Stimulated activated CD4-positive, alpha-beta T cell treated with anti-CD3 and anti-CD28 coated beads, Interleukin-4, amount 100 ng/mL, for 24 hours (primary cell): ENCODE measurements at regions not wholly inside any gene's neighbourhood (a gene's known extent, or its start where the extent isn't known, plus 50 kb on each side); places are given as distances from the start of the nearest gene placed in this dataset.

Source experiments
- DNase-seq: peaks from one replicate; pipeline ENCODE4 v3.0.0-alpha.2; 2020

DNA sequence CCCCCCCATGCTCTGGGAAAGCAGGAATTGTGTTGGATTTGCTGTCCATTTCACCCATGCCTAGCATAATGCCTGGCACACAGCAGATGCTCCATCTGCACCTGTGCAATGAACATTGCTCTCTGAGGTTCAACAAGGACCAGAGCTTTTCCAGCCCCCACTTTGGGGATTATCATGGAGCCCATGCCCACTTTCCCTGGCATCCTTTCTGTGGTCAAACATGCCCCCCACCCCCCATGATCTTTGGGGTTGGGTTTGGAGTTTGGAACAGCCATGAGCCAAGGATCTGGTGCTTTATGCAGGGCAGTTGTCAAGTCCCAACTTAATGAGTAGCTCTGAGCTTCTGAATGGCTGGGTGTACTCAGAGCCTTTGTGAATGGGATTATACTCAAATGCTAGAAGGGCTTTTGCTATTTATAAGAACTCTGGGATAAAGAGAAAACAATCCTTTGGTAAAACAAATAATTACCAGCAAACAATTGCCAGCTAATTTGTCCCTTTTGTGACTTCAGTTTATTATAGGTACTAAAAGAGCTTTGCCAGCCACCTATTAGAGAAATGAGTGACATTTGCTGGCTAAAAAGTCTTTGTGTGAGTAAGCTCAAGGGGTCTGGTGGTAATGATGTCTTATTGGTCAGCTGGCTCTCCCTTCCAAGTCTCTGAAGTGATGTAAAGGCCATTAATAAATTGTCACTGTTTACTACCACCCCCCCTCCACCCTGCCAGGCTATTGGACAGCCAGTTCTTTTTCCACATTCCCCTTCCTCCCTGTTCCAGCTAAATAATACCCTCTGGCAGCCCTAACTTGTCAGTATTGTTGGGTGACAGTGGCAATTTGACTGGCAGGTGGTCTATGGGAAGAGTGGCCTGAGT is 182.3 kb downstream of the MACROH2A1 start:
- no peak for DNase-seq

GRCh38 chr5:135215617-135216470 is 181.8 kb upstream of the PITX1 start:
- DNase-seq = no peak

- DNase-seq = no peak
Observed at GRCh38 chr5:135214897-135215616, 181.0 kb upstream of the PITX1 start.

DNA sequence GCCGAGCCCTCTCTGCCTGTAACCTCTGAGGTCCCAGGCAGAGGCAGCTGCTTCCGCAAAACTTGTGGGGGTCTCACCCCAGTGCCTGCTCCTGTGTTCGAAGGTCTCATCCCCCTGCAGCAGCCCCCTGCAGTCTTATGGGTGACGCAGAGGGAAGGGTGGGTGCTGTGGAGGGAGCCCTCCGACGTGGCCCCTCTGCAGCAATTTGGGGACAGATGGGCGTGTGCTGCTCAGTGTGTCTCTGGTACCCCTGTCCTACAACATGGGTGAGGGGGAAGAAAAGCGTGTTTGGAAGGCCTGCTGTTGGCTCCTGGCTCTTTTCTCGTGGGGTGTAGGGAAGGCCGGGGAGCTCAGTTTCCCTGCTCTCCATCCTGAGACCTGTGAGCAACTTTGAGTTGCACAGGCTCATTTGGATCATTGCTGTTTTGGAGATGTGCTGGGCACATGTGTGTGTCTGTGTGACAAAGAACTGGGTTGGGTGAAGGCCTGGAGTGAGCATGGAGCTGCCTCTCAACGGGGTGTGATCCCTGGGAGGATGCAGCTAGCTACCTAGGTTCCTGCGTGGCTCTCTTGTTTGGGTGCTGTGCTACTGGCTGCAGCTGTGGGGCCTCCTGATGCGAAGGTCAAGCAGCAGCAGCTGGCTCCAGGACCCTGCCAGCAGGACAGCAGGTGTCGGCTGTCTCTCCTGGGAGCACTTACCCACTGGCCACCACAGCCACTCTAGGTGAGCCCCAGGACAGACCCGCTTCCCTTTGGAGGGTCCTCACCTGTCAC is 179.6 kb upstream of the PITX1 start:
- DNase-seq = no peak

GRCh38 chr5:135213027-135213386 is 179.0 kb upstream of the PITX1 start:
- no peak for DNase-seq

- no peak for DNase-seq
Observed at GRCh38 chr5:135212361-135213026, 178.5 kb upstream of the PITX1 start.

DNA sequence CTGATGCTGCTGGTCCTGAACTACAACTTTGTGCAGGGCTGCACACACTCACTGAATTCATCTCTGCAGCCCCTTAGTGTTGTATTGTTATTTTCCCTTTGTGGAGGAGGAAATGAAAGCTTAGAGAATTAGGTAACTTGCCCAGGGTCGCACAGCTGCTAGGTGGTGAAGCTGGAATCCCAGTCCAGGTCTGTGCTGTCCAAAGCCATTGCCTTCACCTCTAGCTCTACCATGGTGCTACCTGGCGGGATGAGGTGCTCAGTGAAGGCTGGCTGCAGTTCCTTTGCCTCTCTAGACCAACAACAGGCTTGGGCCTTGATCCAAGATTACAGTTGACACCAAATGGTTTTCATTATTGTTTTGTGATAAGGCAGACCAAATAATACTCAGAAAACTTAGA is 177.8 kb upstream of the PITX1 start:
- DNase-seq = no peak

GRCh38 chr5:135211083-135211790 is 177.2 kb upstream of the PITX1 start:
- DNase-seq = no peak

DNA sequence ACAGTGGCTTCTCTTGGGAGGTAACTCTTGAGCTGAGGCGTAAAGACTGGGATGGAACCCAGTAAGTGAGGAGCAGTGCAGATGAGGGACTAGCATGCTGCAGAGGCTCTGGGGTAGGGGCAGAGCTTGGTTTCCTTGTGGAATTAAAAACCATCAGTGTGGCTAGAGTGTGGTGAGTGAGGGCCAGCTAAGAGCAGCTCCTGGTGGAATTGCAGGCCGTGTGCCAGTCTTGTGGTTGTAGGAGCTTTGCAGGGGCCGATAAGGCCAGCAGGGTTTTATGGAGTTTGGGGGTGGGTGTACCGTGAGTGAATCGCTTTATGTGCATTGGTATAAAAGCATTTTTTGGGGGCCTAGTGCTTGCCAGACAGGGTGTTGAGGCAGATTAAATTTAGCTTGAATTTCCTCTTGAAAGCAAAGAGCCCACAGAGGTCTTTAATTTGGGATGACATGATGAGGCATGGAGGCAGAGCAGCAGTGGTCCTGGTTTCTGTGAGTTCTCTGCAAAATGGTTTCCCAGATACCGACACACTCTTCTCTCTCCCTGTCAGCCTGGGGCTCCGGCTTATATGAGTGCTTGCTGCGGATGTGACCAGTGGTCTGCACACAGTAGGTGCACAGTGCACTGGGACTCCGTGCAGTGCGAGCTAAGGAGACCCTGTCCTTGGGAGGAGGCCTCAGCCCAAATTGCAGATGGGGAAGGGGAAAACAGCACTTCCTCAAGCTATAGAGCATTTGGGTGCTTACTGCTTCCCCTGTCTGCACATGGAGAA is 176.4 kb upstream of the PITX1 start:
- DNase-seq = no peak

DNA sequence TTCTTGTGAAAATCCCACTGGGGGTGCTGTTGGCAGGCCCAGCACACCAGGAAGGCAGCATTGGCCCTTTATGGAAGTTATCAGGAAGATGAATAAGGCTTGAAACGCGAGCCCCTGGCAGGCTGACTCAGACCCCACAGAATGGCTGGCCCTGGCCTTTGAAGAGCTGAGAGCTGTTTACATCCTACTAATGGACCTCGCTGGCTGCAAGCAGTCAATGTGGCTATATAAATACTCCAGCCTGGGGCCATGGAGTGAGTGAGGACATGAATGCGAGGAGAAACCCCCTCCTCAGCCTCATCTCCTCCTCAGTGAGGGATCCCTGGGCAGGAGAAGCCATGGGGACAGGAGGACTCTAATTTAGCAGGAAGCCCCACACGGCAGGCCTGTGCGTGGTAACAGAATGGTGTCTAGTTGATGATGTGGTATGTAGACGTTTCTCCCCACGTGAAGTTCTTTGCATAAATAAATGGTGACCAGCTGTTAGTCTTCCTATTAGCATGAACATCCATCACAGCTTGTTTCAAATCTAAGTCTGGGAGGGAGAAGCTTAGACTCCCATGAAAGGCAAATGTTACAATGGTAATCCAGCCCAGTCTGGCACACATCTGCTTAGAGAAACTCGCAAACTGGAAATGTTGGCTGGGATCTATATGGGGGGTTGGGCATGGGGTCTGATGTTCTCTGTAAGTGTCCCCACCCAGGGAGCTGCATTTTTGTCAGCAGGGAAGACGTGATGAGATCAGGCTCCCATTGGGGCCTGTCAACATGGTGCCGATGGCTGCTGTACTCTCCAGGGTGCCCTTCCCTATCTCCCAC is 175.1 kb upstream of the PITX1 start:
- DNase-seq = no peak

DNA sequence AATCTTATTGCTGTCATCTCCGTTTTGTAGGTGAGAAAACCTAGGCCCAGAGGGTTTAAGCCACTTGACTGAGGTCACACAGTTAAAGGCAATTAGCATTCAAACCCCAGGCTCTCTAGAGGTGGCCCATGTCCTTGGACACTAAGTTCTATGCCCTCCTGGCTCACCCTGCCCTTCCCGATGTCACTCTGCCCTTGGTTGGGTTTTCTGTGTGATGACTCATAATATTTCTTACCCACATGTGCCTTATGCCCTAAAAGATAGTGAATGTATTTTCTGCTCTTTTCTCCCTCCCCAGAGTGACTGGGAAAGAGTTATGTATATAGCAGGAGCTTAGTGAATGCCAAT is 174.5 kb upstream of the PITX1 start:
- DNase-seq = no peak

- no peak for DNase-seq
Observed at GRCh38 chr5:135207866-135208265, 173.8 kb upstream of the PITX1 start.

DNA sequence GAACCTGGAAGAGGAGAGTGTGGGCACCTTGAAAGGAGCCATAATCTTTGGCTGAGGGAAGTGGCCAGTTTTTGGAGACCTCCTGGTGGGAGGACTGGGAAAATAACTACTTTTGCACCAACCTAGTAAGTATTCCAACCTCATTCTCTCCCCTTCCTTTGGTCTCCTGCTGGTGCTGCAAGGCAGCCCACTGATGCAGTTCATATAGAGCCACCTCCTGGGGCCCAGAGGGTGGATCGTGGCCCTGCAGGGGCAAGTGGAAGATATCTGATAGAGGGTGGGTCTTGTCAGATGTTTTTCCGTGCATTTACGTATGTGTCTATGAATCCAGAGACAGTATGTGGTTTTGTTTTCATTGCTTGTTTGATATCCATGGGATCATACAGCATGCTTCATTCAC is 172.8 kb upstream of the PITX1 start:
- no peak for DNase-seq

DNA sequence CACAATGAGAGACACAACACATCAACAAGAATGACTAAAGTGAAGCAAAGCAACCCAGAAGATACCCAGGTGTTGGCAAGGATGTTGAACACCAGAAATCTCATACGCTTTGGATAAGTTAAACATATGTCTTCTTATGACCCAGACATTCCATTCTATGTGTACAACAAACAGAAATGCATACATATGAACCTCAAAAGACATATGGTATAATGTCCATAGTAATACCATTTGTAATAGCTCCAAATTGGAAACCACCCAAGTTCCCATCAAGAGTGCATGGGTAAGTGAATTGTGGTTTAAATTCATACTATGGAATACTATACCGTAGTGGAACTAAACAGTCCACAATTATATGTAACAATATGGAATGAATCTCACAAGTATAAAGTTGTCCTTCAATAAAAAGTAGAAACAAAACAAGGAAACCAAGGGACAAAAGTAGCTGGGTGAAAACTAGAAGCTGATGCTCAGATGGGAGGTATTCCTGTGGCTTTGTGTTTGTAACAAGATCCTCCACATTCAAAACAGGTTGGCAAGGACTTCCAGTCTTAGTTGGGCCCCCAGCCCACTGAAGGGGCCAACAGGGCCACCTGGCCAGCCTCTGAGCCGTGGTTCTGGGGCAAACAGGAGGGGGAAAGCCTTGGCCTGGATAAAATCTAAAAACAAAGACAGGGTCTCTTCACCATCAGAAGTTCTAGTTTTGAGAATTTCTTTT is 171.8 kb upstream of the PITX1 start:
- DNase-seq = no peak

- no peak for DNase-seq
Observed at GRCh38 chr5:135204151-135204600, 170.1 kb upstream of the PITX1 start.

- no peak for DNase-seq
Observed at GRCh38 chr5:135203593-135204036, 169.6 kb upstream of the PITX1 start.

DNA sequence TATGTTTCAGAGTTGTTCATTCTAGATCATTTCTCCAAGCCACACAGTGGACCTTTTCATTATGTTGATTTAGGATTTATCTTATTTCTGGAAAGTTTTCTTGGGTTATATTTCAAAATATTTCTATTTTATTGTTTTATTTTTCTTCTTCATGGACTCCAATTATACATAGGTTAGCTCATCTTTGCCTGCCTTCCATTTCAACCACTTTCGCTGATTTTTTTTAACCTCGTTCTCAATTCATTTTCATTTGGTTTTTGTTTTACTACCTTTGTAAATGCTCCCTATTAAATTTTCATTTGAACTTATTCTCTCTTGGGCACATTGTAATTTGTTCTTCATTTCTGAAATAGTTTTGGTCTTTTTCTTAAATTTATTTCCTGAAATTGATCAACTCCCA is 169.0 kb upstream of the PITX1 start:
- no peak for DNase-seq

DNA sequence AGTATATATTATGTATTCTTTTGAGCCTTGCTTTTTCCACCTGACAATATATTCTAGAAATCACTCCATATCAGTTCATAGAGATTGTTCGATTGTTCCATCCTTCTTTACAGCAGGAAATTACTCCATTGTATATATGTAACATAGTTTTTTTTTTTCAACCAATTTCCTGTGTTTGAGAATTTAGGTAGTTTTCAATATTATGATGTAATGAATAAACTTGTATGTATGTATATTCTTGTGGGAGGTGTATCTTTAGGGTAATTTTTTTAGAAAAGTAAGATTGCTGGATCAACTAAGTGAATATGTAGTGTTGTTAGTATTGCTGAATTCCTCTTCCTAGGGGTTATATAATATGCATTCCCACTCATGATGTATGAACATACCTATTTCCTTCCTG is 165.9 kb upstream of the PITX1 start:
- no peak for DNase-seq

GRCh38 chr5:135196483-135196882 is 162.5 kb upstream of the PITX1 start:
- DNase-seq = no peak
